Transverse colon (tissue), 4 donors: ENCODE measurements at regions not wholly inside any gene's neighbourhood (a gene's known extent, or its start where the extent isn't known, plus 50 kb on each side); places are given as distances from the start of the nearest gene placed in this dataset.

Source experiments
- DNase-seq: peaks from one replicate; pipeline ENCODE4 v3.0.0-alpha.2; 2019
- H3K27ac ChIP-seq, 4 donors: fragments of 200-600 bp; sonication (generic); 2 replicates each; pipeline ENCODE4 v1.5.1; 2016 to 2018; ENCODE audit warnings: inconsistent platforms in 4 of 4
- H3K27me3 ChIP-seq: fragments of 200-600 bp; sonication (generic); 2 replicates; pipeline ENCODE4 v1.5.1; 2017; ENCODE audit warnings: inconsistent platforms
- H3K36me3 ChIP-seq, 4 donors: fragments of 200-600 bp; sonication (generic); 2 replicates each; pipeline ENCODE4 v1.5.1; 2017 to 2019; ENCODE audit warnings: inconsistent platforms in 4 of 4
- H3K4me1 ChIP-seq, 4 donors: fragments of 200-600 bp; sonication (generic); 2 replicates each; pipeline ENCODE4 v1.5.1; 2017 to 2020; ENCODE audit warnings: inconsistent platforms in 4 of 4
- H3K4me3 ChIP-seq, 4 donors: fragments of 200-600 bp; sonication (generic); 1 replicate in 1 of 4; 2 replicates in 3 of 4; pipeline versions ENCODE4 v1.5.1 to v1.6.1; 2017 to 2019; ENCODE audit warnings: inconsistent platforms in 4 of 4
- H3K9me3 ChIP-seq, 2 donors: fragments of 200-600 bp; sonication (generic); 2 replicates each; pipeline ENCODE4 v1.5.1; 2017 to 2019; ENCODE audit warnings: inconsistent platforms in 2 of 2
- EP300 ChIP-seq: sonication (generic); formaldehyde crosslinking; IDR thresholded peaks from one replicate; pipeline ENCODE4 v1.6.1; 2017; ENCODE audit warnings: antibody characterized with exemption, low read depth
- POLR2A ChIP-seq: fragments of 450-650 bp; IDR thresholded peaks from one replicate; pipeline ENCODE4 v1.6.1; 2016; ENCODE audit warnings: antibody characterized with exemption, mild to moderate bottlenecking, moderate library complexity
- POLR2AphosphoS5 ChIP-seq, 3 donors: sonication (generic); formaldehyde crosslinking; IDR thresholded peaks; one replicate each; pipeline ENCODE4 v1.6.1; 2016; ENCODE audit warnings: antibody characterized with exemption in 3 of 3
- WGBS, 2 donors: methylation state at CpG; one replicate each; pipeline ENCODE4 v1.1.5; 2018; ENCODE audit warnings: low coverage in 1 of 2; 5-methylcytosine and 5-hydroxymethylcytosine counted together
- in situ Hi-C, 4 donors: fragments of 200-750 bp; cut with MboI; loops; one replicate each; pipeline versions ENCODE4 v1.15.0 to v1.15.1; 2017; ENCODE audit warnings: low sequenced_read_pairs in 3 of 4, low pct_ligation_motif_present in 1 of 4, low pct_unique_long_range_greater_than_20kb in 1 of 4
- intact Hi-C: fragments of 100-400 bp; cut with DNase I; formaldehyde crosslinking; loops from one replicate; pipeline ENCODE4 v1.15.1; 2023; ENCODE audit warnings: low total_unique reads
- TF ChIP-seq, protein P1 (sequence below), 5 experiments: fragments of 200-600 bp in 3 of 5; fragments of 450-650 bp in 2 of 5; sonication (generic) in 3 of 5; IDR thresholded peaks; 1 replicate in 2 of 5; 2 replicates in 3 of 5; pipeline ENCODE4 v1.5.1; 2016 to 2017; ENCODE audit warnings: antibody characterized with exemption in 5 of 5, inconsistent platforms in 3 of 5, mild to moderate bottlenecking in 2 of 5, moderate library complexity in 1 of 5

GRCh38 chr6:141666187-141666586 lies 466.5 kb upstream of the GJE1 start:
- in situ Hi-C loops: no loop called here
- TF ChIP-seq, protein P1, sequence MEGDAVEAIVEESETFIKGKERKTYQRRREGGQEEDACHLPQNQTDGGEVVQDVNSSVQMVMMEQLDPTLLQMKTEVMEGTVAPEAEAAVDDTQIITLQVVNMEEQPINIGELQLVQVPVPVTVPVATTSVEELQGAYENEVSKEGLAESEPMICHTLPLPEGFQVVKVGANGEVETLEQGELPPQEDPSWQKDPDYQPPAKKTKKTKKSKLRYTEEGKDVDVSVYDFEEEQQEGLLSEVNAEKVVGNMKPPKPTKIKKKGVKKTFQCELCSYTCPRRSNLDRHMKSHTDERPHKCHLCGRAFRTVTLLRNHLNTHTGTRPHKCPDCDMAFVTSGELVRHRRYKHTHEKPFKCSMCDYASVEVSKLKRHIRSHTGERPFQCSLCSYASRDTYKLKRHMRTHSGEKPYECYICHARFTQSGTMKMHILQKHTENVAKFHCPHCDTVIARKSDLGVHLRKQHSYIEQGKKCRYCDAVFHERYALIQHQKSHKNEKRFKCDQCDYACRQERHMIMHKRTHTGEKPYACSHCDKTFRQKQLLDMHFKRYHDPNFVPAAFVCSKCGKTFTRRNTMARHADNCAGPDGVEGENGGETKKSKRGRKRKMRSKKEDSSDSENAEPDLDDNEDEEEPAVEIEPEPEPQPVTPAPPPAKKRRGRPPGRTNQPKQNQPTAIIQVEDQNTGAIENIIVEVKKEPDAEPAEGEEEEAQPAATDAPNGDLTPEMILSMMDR (IDR thresholded peaks at IDR 0.05): no peak
- TF ChIP-seq EP300 (no peak), POLR2A (no peak), POLR2AphosphoS5 (IDR thresholded peaks at IDR 0.05) (no peak)
- no peaks in the 10 kb centered on the region for H3K27me3 ChIP-seq
- no peaks in the 10 kb centered on the region for H3K9me3 ChIP-seq
- no peaks in the 10 kb centered on the region for H3K4me1 ChIP-seq
- no peak overlapping the region for H3K4me3 ChIP-seq
- no peaks in the 10 kb centered on the region for H3K36me3 ChIP-seq
- H3K27ac ChIP-seq: no peak overlapping the region
- 38 to 50% methylated on average over 1 of the region's 1 CpG for WGBS, 2 donors
- no peak for DNase-seq
- intact Hi-C loops: no loop called here

DNA sequence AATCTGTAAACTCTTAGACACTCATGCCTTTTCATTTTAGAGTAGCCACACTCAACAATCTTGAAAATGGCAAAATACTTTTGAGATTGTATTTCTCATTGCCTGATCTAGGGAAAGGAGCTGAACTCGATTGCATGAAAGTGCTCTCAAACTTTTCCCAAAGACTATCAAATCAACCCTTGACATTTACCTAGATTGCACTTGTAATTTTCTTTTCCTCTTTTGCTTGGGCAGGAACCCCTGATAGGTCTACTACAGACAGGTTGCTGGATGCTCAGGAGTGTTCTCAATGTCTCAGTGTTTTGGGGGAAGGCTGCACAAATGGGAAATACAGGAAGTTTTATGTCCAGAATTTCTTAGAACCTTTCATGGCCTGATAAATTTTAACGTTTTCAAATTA lies 468.0 kb upstream of the GJE1 start:
- Histone ChIP-seq H3K4me3 (no peak overlapping the region), H3K9me3 (no peaks in the 10 kb centered on the region), H3K27me3 (no peaks in the 10 kb centered on the region), H3K27ac (no peak overlapping the region), H3K36me3 (no peaks in the 10 kb centered on the region), H3K4me1 (no peaks in the 10 kb centered on the region)
- intact Hi-C loops (no loop called here), in situ Hi-C loops (no loop called here)
- TF ChIP-seq, protein P1 (IDR thresholded peaks at IDR 0.05): no peak
- no peak for TF ChIP-seq POLR2AphosphoS5 (IDR thresholded peaks at IDR 0.05)
- 53 to 64% methylated on average over 2 of the region's 2 CpGs for WGBS, 2 donors
- DNase-seq: no peak

DNA sequence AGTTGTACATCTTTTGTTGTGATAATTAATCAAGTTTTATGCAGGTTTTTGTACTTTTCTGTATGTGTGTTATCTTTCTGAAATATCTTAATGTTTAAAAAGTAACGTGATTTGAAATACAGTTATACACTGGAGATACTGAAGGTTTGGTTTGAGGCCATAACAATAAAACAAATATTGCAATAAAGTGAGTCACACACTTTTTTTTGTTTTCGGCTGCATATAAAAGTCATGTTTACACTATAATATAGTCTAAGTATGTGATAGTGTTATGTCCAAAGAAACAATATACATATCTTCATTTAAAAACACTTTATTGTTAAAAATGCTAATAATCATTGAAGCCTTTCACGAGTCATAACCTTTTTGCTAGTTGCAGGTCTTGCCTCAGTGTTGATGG lies 473.1 kb upstream of the GJE1 start:
- no peaks in the 10 kb centered on the region for H3K9me3 ChIP-seq
- H3K27me3 ChIP-seq: no peaks in the 10 kb centered on the region
- no peak for TF ChIP-seq POLR2A
- TF ChIP-seq, protein P1 (IDR thresholded peaks at IDR 0.05): no peak
- TF ChIP-seq EP300: no peak
- TF ChIP-seq POLR2AphosphoS5 (IDR thresholded peaks at IDR 0.05): no peak
- in situ Hi-C loops: no loop called here
- DNase-seq: no peak
- H3K36me3 ChIP-seq: no peaks in the 10 kb centered on the region
- 42 to 49% methylated on average over 3 of the region's 3 CpGs for WGBS, 2 donors
- no peak overlapping the region for H3K27ac ChIP-seq
- no peaks in the 10 kb centered on the region for H3K4me1 ChIP-seq
- no peak overlapping the region for H3K4me3 ChIP-seq
- intact Hi-C loops: no loop called here

DNA sequence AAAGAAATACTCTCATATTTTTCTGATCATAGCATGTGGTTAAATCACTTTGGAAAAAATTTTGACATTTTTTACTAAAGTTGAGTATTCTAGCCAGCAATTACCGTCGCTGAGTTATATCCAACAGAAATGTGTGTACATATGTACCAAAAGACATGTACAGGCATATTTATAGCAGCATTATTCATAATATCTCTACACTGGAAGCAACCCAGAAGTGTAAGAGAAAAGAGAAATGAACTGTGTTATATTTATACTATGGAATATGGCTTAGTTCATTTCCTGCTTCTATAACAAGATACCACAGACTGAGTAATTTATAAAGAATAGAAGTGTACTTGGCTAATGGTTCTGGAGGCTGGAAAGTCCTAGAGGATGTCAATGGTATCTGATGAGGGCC lies 474.0 kb upstream of the GJE1 start:
- TF ChIP-seq POLR2AphosphoS5 (IDR thresholded peaks at IDR 0.05) (no peak), EP300 (no peak), POLR2A (no peak)
- TF ChIP-seq, protein P1 (IDR thresholded peaks at IDR 0.05): no peak
- Histone ChIP-seq H3K9me3 (no peaks in the 10 kb centered on the region), H3K4me1 (no peaks in the 10 kb centered on the region), H3K27ac (no peak overlapping the region), H3K27me3 (no peaks in the 10 kb centered on the region), H3K36me3 (no peaks in the 10 kb centered on the region), H3K4me3 (no peak overlapping the region)
- no peak for DNase-seq
- in situ Hi-C loops (no loop called here), intact Hi-C loops (no loop called here)
- WGBS, 2 donors: 85 to 89% methylated on average over 2 of the region's 2 CpGs
